K562 (cell line): ENCODE measurements at regions not wholly inside any gene's neighbourhood (a gene's known extent, or its start where the extent isn't known, plus 50 kb on each side); places are given as distances from the start of the nearest gene placed in this dataset.

Experiments
- HNRNPH1 ChIP-seq: fragments of 200-400 bp; formaldehyde crosslinking; optimal IDR thresholded peaks from 2 replicates; pipeline ENCODE3; 2017; ENCODE audit warnings: low read depth, mild to moderate bottlenecking, low read length, moderate library complexity
- TF ChIP-seq, protein P1 (sequence below): fragments of 200-600 bp; sonication (generic); IDR thresholded peaks from one replicate; pipeline ENCODE4 v1.6.1; 2012; ENCODE audit warnings: mild to moderate bottlenecking, low read depth, low read length, inconsistent platforms

DNA sequence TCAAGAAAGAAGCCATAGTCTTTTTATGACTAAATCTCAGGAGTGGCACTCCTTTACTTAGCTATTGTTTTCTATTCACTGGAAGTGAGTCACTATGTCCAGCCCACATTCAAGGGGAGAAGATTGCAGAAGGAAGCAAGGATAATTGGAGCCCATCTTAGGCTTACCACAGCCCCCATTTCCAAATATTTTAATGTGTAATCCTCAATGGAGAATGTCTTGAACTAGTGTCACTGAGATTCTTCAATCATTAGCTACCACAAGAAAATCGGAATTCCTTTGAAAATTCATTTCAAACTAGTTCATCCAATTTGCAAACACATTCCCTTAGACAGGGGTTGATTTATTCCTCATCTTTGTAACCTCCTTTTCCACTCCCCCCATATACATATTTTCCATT is 84.7 kb downstream of the DLEU7 start (continued):
- TF ChIP-seq, protein P1, sequence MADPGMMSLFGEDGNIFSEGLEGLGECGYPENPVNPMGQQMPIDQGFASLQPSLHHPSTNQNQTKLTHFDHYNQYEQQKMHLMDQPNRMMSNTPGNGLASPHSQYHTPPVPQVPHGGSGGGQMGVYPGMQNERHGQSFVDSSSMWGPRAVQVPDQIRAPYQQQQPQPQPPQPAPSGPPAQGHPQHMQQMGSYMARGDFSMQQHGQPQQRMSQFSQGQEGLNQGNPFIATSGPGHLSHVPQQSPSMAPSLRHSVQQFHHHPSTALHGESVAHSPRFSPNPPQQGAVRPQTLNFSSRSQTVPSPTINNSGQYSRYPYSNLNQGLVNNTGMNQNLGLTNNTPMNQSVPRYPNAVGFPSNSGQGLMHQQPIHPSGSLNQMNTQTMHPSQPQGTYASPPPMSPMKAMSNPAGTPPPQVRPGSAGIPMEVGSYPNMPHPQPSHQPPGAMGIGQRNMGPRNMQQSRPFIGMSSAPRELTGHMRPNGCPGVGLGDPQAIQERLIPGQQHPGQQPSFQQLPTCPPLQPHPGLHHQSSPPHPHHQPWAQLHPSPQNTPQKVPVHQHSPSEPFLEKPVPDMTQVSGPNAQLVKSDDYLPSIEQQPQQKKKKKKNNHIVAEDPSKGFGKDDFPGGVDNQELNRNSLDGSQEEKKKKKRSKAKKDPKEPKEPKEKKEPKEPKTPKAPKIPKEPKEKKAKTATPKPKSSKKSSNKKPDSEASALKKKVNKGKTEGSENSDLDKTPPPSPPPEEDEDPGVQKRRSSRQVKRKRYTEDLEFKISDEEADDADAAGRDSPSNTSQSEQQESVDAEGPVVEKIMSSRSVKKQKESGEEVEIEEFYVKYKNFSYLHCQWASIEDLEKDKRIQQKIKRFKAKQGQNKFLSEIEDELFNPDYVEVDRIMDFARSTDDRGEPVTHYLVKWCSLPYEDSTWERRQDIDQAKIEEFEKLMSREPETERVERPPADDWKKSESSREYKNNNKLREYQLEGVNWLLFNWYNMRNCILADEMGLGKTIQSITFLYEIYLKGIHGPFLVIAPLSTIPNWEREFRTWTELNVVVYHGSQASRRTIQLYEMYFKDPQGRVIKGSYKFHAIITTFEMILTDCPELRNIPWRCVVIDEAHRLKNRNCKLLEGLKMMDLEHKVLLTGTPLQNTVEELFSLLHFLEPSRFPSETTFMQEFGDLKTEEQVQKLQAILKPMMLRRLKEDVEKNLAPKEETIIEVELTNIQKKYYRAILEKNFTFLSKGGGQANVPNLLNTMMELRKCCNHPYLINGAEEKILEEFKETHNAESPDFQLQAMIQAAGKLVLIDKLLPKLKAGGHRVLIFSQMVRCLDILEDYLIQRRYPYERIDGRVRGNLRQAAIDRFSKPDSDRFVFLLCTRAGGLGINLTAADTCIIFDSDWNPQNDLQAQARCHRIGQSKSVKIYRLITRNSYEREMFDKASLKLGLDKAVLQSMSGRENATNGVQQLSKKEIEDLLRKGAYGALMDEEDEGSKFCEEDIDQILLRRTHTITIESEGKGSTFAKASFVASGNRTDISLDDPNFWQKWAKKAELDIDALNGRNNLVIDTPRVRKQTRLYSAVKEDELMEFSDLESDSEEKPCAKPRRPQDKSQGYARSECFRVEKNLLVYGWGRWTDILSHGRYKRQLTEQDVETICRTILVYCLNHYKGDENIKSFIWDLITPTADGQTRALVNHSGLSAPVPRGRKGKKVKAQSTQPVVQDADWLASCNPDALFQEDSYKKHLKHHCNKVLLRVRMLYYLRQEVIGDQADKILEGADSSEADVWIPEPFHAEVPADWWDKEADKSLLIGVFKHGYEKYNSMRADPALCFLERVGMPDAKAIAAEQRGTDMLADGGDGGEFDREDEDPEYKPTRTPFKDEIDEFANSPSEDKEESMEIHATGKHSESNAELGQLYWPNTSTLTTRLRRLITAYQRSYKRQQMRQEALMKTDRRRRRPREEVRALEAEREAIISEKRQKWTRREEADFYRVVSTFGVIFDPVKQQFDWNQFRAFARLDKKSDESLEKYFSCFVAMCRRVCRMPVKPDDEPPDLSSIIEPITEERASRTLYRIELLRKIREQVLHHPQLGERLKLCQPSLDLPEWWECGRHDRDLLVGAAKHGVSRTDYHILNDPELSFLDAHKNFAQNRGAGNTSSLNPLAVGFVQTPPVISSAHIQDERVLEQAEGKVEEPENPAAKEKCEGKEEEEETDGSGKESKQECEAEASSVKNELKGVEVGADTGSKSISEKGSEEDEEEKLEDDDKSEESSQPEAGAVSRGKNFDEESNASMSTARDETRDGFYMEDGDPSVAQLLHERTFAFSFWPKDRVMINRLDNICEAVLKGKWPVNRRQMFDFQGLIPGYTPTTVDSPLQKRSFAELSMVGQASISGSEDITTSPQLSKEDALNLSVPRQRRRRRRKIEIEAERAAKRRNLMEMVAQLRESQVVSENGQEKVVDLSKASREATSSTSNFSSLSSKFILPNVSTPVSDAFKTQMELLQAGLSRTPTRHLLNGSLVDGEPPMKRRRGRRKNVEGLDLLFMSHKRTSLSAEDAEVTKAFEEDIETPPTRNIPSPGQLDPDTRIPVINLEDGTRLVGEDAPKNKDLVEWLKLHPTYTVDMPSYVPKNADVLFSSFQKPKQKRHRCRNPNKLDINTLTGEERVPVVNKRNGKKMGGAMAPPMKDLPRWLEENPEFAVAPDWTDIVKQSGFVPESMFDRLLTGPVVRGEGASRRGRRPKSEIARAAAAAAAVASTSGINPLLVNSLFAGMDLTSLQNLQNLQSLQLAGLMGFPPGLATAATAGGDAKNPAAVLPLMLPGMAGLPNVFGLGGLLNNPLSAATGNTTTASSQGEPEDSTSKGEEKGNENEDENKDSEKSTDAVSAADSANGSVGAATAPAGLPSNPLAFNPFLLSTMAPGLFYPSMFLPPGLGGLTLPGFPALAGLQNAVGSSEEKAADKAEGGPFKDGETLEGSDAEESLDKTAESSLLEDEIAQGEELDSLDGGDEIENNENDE: no peak
- TF ChIP-seq HNRNPH1: no peak
